ENCODE measurements at regions not wholly inside any gene's neighbourhood (a gene's known extent, or its start where the extent isn't known, plus 50 kb on each side); places are given as distances from the start of the nearest gene placed in this dataset.
A peak's percentile ranks its signal among the peaks of the same experiment; 100 is the strongest.

DNA sequence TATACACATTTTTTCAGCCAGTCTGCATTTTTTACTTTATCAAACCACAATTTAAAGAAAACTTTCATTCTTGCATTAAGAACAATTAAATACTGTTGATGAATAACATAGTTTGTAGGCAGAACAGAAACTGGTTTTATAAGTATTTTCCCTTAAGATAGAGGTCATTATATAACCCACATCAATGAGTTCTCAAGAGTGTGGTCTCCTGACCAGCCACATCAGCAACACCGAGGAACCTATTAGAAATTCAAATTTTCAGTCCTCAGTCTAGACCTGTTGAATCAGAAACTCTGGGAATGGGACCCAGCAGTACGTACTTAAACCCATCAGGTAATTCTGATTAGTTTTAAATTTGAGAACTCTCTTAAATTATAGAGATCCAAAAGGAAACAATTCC lies 299.6 kb upstream of the ARSJ start:
- H3K27me3 ChIP-seq (ENCODE audit: control insufficient read depth, insufficient read depth, low read length) = no peaks in the 10 kb centered on the region
- H3K36me3 ChIP-seq (ENCODE audit: control insufficient read depth, insufficient read depth, low read length) = no peaks in the 10 kb centered on the region
- no peaks in the 10 kb centered on the region for H3K9me3 ChIP-seq (ENCODE audit: control insufficient read depth, insufficient read depth, low read depth, low read length)
- no peak overlapping the region for H2AFZ ChIP-seq (ENCODE audit: low read length)
- no peak overlapping the region for H3K4me3 ChIP-seq (replicated peaks in 1 of 4; ENCODE audit: control extremely low read depth in 1 of 4, insufficient read depth in 1 of 4, low read depth in 3 of 4, low read length in 4 of 4)
- H3K4me2 ChIP-seq (ENCODE audit: extremely low read depth, insufficient read depth, low read length) = no peak overlapping the region
- TF ChIP-seq, protein P1, sequence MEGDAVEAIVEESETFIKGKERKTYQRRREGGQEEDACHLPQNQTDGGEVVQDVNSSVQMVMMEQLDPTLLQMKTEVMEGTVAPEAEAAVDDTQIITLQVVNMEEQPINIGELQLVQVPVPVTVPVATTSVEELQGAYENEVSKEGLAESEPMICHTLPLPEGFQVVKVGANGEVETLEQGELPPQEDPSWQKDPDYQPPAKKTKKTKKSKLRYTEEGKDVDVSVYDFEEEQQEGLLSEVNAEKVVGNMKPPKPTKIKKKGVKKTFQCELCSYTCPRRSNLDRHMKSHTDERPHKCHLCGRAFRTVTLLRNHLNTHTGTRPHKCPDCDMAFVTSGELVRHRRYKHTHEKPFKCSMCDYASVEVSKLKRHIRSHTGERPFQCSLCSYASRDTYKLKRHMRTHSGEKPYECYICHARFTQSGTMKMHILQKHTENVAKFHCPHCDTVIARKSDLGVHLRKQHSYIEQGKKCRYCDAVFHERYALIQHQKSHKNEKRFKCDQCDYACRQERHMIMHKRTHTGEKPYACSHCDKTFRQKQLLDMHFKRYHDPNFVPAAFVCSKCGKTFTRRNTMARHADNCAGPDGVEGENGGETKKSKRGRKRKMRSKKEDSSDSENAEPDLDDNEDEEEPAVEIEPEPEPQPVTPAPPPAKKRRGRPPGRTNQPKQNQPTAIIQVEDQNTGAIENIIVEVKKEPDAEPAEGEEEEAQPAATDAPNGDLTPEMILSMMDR (conservative IDR thresholded peaks at IDR 0.05 in 1 of 2, IDR thresholded peaks at IDR 0.05 in 1 of 2; ENCODE audit: low read depth in 1 of 2, low read length in 2 of 2) = no peak
- no peak for TF ChIP-seq EZH2 (IDR thresholded peaks at IDR 0.05; ENCODE audit: low read length, missing control alignments)
- no peak overlapping the region for H3K27ac ChIP-seq (ENCODE audit: insufficient read depth, low read length)
- DNase-seq (ENCODE audit: low read depth in 2 of 2) = peak in 1 of 2 donors; percentile 68
- H3K4me1 ChIP-seq (ENCODE audit: control insufficient read depth, extremely low read depth, insufficient read depth, low read length) = peaks cover 9% of the 10 kb centered on the region
- no peak overlapping the region for H3K9ac ChIP-seq (ENCODE audit: insufficient read depth, low read length)
- H4K20me1 ChIP-seq (ENCODE audit: control insufficient read depth, extremely low read depth, insufficient read depth, low read length) = no peaks in the 10 kb centered on the region
- no peaks in the 10 kb centered on the region for H3K79me2 ChIP-seq (ENCODE audit: control insufficient read depth, insufficient read depth, low read length)

- Histone ChIP-seq H3K27ac (ENCODE audit: insufficient read depth, low read length) (no peak overlapping the region), H2AFZ (ENCODE audit: low read length) (no peak overlapping the region), H3K4me2 (ENCODE audit: extremely low read depth, insufficient read depth, low read length) (no peak overlapping the region), H4K20me1 (ENCODE audit: control insufficient read depth, extremely low read depth, insufficient read depth, low read length) (no peaks in the 10 kb centered on the region), H3K27me3 (ENCODE audit: control insufficient read depth, insufficient read depth, low read length) (no peaks in the 10 kb centered on the region), H3K9me3 (ENCODE audit: control insufficient read depth, insufficient read depth, low read depth, low read length) (no peaks in the 10 kb centered on the region), H3K9ac (ENCODE audit: insufficient read depth, low read length) (no peak overlapping the region), H3K79me2 (ENCODE audit: control insufficient read depth, insufficient read depth, low read length) (no peaks in the 10 kb centered on the region), H3K4me3 (replicated peaks in 1 of 4; ENCODE audit: control extremely low read depth in 1 of 4, insufficient read depth in 1 of 4, low read depth in 3 of 4, low read length in 4 of 4) (no peak overlapping the region), H3K4me1 (ENCODE audit: control insufficient read depth, extremely low read depth, insufficient read depth, low read length) (peaks cover 9% of the 10 kb centered on the region), H3K36me3 (ENCODE audit: control insufficient read depth, insufficient read depth, low read length) (no peaks in the 10 kb centered on the region)
- TF ChIP-seq EZH2 (IDR thresholded peaks at IDR 0.05; ENCODE audit: low read length, missing control alignments) = no peak
- TF ChIP-seq, protein P1 (conservative IDR thresholded peaks at IDR 0.05 in 1 of 2, IDR thresholded peaks at IDR 0.05 in 1 of 2; ENCODE audit: low read depth in 1 of 2, low read length in 2 of 2) = no peak
- no peak for DNase-seq (ENCODE audit: low read depth in 2 of 2)
Measured at GRCh38 chr4:114279711-114280110, 300.3 kb upstream of the ARSJ start.

DNA sequence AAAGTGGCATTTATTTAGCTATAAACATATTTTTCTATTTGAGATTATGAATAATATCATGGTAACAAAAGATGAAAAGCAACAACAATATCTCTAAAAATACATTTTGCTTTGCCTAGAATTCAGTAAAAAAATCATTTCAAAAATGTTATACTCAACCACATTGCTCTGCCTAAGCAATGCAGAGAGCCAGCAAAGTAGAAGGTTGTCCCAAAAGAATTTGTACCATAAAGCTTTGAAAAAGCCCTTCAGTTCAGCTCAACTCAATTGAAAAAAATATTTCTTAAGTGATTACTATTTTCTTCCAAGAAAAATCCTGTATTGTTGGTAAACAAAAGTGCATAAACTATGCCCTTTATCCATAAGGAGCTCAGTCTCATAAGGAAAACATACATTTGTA lies 301.2 kb upstream of the ARSJ start:
- H3K79me2 ChIP-seq (ENCODE audit: control insufficient read depth, insufficient read depth, low read length) = no peaks in the 10 kb centered on the region

More for the DNA sequence above, 301.2 kb upstream of the ARSJ start:
- Histone ChIP-seq H3K4me1 (ENCODE audit: control insufficient read depth, extremely low read depth, insufficient read depth, low read length) (peaks cover 9% of the 10 kb centered on the region), H3K4me2 (ENCODE audit: extremely low read depth, insufficient read depth, low read length) (no peak overlapping the region), H3K9me3 (ENCODE audit: control insufficient read depth, insufficient read depth, low read depth, low read length) (no peaks in the 10 kb centered on the region), H3K4me3 (replicated peaks in 1 of 4; ENCODE audit: control extremely low read depth in 1 of 4, insufficient read depth in 1 of 4, low read depth in 3 of 4, low read length in 4 of 4) (no peak overlapping the region), H2AFZ (ENCODE audit: low read length) (no peak overlapping the region), H4K20me1 (ENCODE audit: control insufficient read depth, extremely low read depth, insufficient read depth, low read length) (no peaks in the 10 kb centered on the region), H3K36me3 (ENCODE audit: control insufficient read depth, insufficient read depth, low read length) (no peaks in the 10 kb centered on the region), H3K27me3 (ENCODE audit: control insufficient read depth, insufficient read depth, low read length) (no peaks in the 10 kb centered on the region), H3K27ac (ENCODE audit: insufficient read depth, low read length) (no peak overlapping the region), H3K9ac (ENCODE audit: insufficient read depth, low read length) (no peak overlapping the region)
- DNase-seq (ENCODE audit: low read depth in 2 of 2) = no peak
- no peak for TF ChIP-seq EZH2 (IDR thresholded peaks at IDR 0.05; ENCODE audit: low read length, missing control alignments)
- TF ChIP-seq, protein P1 (conservative IDR thresholded peaks at IDR 0.05 in 1 of 2, IDR thresholded peaks at IDR 0.05 in 1 of 2; ENCODE audit: low read depth in 1 of 2, low read length in 2 of 2) = no peak

Data from fibroblast of lung (primary cell).